ENCODE measurements at regions not wholly inside any gene's neighbourhood (a gene's known extent, or its start where the extent isn't known, plus 50 kb on each side); places are given as distances from the start of the nearest gene placed in this dataset.

DNA sequence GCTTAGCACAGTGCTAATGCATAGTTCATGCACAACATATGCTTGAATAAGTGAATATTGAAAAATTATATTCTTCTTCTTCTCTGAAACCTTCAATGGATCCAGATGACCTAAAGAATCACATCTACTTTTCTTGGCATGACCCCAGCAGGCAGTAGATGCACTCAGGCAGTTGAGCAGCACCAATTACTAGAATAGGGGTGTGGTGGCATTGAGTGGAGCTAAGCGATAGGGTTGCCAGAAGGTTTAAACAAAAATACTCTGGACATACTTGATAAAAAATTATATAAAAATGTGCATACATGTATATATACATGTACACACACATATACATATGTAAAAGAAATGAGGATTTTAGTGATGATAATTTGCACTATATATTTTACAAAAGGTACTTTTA, 81.8 kb downstream of the NFKBIZ start:
- no peak for TF ChIP-seq FOXM1 (IDR thresholded peaks at IDR 0.05; ENCODE audit: borderline replicate concordance)
- TF ChIP-seq ZNF384 (IDR thresholded peaks at IDR 0.05): no peak
- TF ChIP-seq BHLHE40 (IDR thresholded peaks at IDR 0.05; ENCODE audit: borderline replicate concordance): no peak
- TF ChIP-seq TARDBP (IDR thresholded peaks at IDR 0.05): no peak
- TF ChIP-seq ARNT (IDR thresholded peaks at IDR 0.05): no peak
- TF ChIP-seq SUZ12 (IDR thresholded peaks at IDR 0.05): no peak
- TF ChIP-seq, protein P1, sequence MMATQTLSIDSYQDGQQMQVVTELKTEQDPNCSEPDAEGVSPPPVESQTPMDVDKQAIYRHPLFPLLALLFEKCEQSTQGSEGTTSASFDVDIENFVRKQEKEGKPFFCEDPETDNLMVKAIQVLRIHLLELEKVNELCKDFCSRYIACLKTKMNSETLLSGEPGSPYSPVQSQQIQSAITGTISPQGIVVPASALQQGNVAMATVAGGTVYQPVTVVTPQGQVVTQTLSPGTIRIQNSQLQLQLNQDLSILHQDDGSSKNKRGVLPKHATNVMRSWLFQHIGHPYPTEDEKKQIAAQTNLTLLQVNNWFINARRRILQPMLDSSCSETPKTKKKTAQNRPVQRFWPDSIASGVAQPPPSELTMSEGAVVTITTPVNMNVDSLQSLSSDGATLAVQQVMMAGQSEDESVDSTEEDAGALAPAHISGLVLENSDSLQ (IDR thresholded peaks at IDR 0.05): no peak
- TF ChIP-seq SP1 (IDR thresholded peaks at IDR 0.05): no peak
- TF ChIP-seq FOXA1 (IDR thresholded peaks at IDR 0.05): no peak

All from HEK293T (cell line).